ENCODE measurements at regions not wholly inside any gene's neighbourhood (a gene's known extent, or its start where the extent isn't known, plus 50 kb on each side); places are given as distances from the start of the nearest gene placed in this dataset.

GRCh38 chr3:159664653-159665052 is 324.0 kb upstream of the IL12A start:
- DNase-seq: no peak
- ChIA-PET CTCF (no interaction called here), POLR2A (no interaction called here)
- peaks cover 0 to 2% of the 10 kb centered on the region in 2 experiments; a peak in 1 of 4 replicates for H3K4me1 ChIP-seq (ENCODE audit: control insufficient read depth in 1 of 2, insufficient read depth in 2 of 2, low read depth in 1 of 2, low read length in 1 of 2)
- H3F3A ChIP-seq (replicated peaks; ENCODE audit: insufficient read depth): no peaks in the 10 kb centered on the region
- H3K9me2 ChIP-seq: no peaks in the 10 kb centered on the region
- no peaks in the 10 kb centered on the region for H3K79me2 ChIP-seq (ENCODE audit: insufficient read depth)
- H3K27me3 ChIP-seq (ENCODE audit: insufficient read depth): no peaks in the 10 kb centered on the region
- no peak for TF ChIP-seq RAD21 (IDR thresholded peaks at IDR 0.05; ENCODE audit: low read length)
- TF ChIP-seq FOXM1 (IDR thresholded peaks at IDR 0.05; ENCODE audit: low read depth): no peak
- TF ChIP-seq GATA2 (CRISPR knock-in tag; IDR thresholded peaks at IDR 0.05): no peak
- no peak for TF ChIP-seq NRF1 (IDR thresholded peaks at IDR 0.05; ENCODE audit: low read depth, low read length)
- no peak for TF ChIP-seq YY1 (IDR thresholded peaks at IDR 0.05; ENCODE audit: low read depth)
- no peak for TF ChIP-seq JUND (IDR thresholded peaks at IDR 0.05)
- TF ChIP-seq RXRA (IDR thresholded peaks at IDR 0.05; ENCODE audit: borderline replicate concordance, low read depth): no peak
- TF ChIP-seq, protein P1, sequence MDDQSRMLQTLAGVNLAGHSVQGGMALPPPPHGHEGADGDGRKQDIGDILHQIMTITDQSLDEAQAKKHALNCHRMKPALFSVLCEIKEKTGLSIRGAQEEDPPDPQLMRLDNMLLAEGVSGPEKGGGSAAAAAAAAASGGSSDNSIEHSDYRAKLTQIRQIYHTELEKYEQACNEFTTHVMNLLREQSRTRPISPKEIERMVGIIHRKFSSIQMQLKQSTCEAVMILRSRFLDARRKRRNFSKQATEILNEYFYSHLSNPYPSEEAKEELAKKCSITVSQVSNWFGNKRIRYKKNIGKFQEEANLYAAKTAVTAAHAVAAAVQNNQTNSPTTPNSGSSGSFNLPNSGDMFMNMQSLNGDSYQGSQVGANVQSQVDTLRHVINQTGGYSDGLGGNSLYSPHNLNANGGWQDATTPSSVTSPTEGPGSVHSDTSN (IDR thresholded peaks at IDR 0.05): no peak
- no peak for TF ChIP-seq TEAD4 (IDR thresholded peaks at IDR 0.05; ENCODE audit: borderline replicate concordance, insufficient read depth)
- TF ChIP-seq REST (IDR thresholded peaks at IDR 0.05; ENCODE audit: low read depth, low read length): no peak
- TF ChIP-seq, protein P2, sequence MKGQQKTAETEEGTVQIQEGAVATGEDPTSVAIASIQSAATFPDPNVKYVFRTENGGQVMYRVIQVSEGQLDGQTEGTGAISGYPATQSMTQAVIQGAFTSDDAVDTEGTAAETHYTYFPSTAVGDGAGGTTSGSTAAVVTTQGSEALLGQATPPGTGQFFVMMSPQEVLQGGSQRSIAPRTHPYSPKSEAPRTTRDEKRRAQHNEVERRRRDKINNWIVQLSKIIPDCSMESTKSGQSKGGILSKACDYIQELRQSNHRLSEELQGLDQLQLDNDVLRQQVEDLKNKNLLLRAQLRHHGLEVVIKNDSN (IDR thresholded peaks at IDR 0.05; ENCODE audit: borderline replicate concordance, low read depth): no peak
- no peak for TF ChIP-seq CHD2 (IDR thresholded peaks at IDR 0.05; ENCODE audit: low read length, partially characterized antibody)
- no peak for TF ChIP-seq CTCF (IDR thresholded peaks at IDR 0.05)
- TF ChIP-seq ZBTB33 (IDR thresholded peaks at IDR 0.05; ENCODE audit: borderline replicate concordance, low read depth): no peak
- no peak for TF ChIP-seq MEF2A (IDR thresholded peaks at IDR 0.05; ENCODE audit: borderline replicate concordance, low read depth)
- no peak for TF ChIP-seq USF2 (IDR thresholded peaks at IDR 0.05; ENCODE audit: borderline replicate concordance, low read depth, low read length)
- TF ChIP-seq NFIC (IDR thresholded peaks at IDR 0.05; ENCODE audit: borderline replicate concordance): no peak
- no peaks in the 10 kb centered on the region for H3K36me3 ChIP-seq (replicated peaks in 1 of 2; ENCODE audit: control insufficient read depth in 1 of 2, insufficient read depth in 2 of 2, low read length in 1 of 2)
- WGBS (ENCODE audit: low lambda C conversion rate): 100% methylated on average over 1 of the region's 1 CpG
- H3K9me3 ChIP-seq: no peaks in the 10 kb centered on the region
- no peak overlapping the region for H3K4me2 ChIP-seq
- H2AFZ ChIP-seq (ENCODE audit: low read depth): no peak overlapping the region
- H3K4me3 ChIP-seq (ENCODE audit: low read depth in 2 of 2, low read length in 1 of 2): no peak overlapping the region
- H4K20me1 ChIP-seq (ENCODE audit: insufficient read depth): no peaks in the 10 kb centered on the region
- H3K27ac ChIP-seq (ENCODE audit: low read depth in 2 of 2, low read length in 1 of 2): no peak overlapping the region
- no peak overlapping the region for H3K9ac ChIP-seq
